H1 (cell line): ENCODE measurements at regions not wholly inside any gene's neighbourhood (a gene's known extent, or its start where the extent isn't known, plus 50 kb on each side); places are given as distances from the start of the nearest gene placed in this dataset.

Source experiments
- ATF2 ChIP-seq: IDR thresholded peaks from 2 replicates; pipeline ENCODE4 v1.6.1; 2012; ENCODE audit warnings: low read length, inconsistent platforms
- BRCA1 ChIP-seq: IDR thresholded peaks from 2 replicates; pipeline ENCODE4 v1.6.1; 2012; ENCODE audit warnings: low read depth, low read length, improper control_type of control experiment
- HDAC2 ChIP-seq, 2 experiments: fragments of 300-600 bp in 1 of 2; sonication (generic) in 1 of 2; IDR thresholded peaks; 2 replicates each; pipeline ENCODE4 v1.6.1; 2011 to 2012; ENCODE audit warnings: low read depth in 2 of 2, low read length in 2 of 2, mild to moderate bottlenecking in 2 of 2, moderate library complexity in 2 of 2, borderline replicate concordance in 1 of 2, inconsistent platforms in 1 of 2
- POLR2A ChIP-seq, 2 experiments: IDR thresholded peaks; 1 replicate in 1 of 2; 2 replicates in 1 of 2; pipeline ENCODE4 v1.6.1; 2011; ENCODE audit warnings: low read depth in 2 of 2, low read length in 2 of 2, mild to moderate bottlenecking in 2 of 2; ENCODE audit errors: control extremely low read depth in 1 of 2
- RFX5 ChIP-seq: IDR thresholded peaks from 2 replicates; pipeline ENCODE4 v1.6.1; 2011; ENCODE audit warnings: low read depth, low read length, improper control_type of control experiment, borderline replicate concordance
- TAF1 ChIP-seq: IDR thresholded peaks from 2 replicates; pipeline ENCODE4 v1.6.1; 2011; ENCODE audit warnings: mild to moderate bottlenecking, low read depth, low read length
- TF ChIP-seq, protein P1 (sequence below): IDR thresholded peaks from 2 replicates; pipeline ENCODE4 v1.6.1; 2011; ENCODE audit warnings: low read depth, mild to moderate bottlenecking, low read length; ENCODE audit not compliant: insufficient read depth
- TF ChIP-seq, protein P2 (sequence below): fragments of 300-600 bp; sonication (generic); IDR thresholded peaks from 2 replicates; pipeline ENCODE4 v1.7.1; 2012; ENCODE audit warnings: low read length, moderate library complexity, mild to moderate bottlenecking, inconsistent platforms; ENCODE audit not compliant: insufficient replicate concordance

- TF ChIP-seq ATF2, result no peak
- TF ChIP-seq TAF1, result no peak
- TF ChIP-seq, protein P1, sequence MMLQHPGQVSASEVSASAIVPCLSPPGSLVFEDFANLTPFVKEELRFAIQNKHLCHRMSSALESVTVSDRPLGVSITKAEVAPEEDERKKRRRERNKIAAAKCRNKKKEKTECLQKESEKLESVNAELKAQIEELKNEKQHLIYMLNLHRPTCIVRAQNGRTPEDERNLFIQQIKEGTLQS, result no peak
- TF ChIP-seq, protein P2, sequence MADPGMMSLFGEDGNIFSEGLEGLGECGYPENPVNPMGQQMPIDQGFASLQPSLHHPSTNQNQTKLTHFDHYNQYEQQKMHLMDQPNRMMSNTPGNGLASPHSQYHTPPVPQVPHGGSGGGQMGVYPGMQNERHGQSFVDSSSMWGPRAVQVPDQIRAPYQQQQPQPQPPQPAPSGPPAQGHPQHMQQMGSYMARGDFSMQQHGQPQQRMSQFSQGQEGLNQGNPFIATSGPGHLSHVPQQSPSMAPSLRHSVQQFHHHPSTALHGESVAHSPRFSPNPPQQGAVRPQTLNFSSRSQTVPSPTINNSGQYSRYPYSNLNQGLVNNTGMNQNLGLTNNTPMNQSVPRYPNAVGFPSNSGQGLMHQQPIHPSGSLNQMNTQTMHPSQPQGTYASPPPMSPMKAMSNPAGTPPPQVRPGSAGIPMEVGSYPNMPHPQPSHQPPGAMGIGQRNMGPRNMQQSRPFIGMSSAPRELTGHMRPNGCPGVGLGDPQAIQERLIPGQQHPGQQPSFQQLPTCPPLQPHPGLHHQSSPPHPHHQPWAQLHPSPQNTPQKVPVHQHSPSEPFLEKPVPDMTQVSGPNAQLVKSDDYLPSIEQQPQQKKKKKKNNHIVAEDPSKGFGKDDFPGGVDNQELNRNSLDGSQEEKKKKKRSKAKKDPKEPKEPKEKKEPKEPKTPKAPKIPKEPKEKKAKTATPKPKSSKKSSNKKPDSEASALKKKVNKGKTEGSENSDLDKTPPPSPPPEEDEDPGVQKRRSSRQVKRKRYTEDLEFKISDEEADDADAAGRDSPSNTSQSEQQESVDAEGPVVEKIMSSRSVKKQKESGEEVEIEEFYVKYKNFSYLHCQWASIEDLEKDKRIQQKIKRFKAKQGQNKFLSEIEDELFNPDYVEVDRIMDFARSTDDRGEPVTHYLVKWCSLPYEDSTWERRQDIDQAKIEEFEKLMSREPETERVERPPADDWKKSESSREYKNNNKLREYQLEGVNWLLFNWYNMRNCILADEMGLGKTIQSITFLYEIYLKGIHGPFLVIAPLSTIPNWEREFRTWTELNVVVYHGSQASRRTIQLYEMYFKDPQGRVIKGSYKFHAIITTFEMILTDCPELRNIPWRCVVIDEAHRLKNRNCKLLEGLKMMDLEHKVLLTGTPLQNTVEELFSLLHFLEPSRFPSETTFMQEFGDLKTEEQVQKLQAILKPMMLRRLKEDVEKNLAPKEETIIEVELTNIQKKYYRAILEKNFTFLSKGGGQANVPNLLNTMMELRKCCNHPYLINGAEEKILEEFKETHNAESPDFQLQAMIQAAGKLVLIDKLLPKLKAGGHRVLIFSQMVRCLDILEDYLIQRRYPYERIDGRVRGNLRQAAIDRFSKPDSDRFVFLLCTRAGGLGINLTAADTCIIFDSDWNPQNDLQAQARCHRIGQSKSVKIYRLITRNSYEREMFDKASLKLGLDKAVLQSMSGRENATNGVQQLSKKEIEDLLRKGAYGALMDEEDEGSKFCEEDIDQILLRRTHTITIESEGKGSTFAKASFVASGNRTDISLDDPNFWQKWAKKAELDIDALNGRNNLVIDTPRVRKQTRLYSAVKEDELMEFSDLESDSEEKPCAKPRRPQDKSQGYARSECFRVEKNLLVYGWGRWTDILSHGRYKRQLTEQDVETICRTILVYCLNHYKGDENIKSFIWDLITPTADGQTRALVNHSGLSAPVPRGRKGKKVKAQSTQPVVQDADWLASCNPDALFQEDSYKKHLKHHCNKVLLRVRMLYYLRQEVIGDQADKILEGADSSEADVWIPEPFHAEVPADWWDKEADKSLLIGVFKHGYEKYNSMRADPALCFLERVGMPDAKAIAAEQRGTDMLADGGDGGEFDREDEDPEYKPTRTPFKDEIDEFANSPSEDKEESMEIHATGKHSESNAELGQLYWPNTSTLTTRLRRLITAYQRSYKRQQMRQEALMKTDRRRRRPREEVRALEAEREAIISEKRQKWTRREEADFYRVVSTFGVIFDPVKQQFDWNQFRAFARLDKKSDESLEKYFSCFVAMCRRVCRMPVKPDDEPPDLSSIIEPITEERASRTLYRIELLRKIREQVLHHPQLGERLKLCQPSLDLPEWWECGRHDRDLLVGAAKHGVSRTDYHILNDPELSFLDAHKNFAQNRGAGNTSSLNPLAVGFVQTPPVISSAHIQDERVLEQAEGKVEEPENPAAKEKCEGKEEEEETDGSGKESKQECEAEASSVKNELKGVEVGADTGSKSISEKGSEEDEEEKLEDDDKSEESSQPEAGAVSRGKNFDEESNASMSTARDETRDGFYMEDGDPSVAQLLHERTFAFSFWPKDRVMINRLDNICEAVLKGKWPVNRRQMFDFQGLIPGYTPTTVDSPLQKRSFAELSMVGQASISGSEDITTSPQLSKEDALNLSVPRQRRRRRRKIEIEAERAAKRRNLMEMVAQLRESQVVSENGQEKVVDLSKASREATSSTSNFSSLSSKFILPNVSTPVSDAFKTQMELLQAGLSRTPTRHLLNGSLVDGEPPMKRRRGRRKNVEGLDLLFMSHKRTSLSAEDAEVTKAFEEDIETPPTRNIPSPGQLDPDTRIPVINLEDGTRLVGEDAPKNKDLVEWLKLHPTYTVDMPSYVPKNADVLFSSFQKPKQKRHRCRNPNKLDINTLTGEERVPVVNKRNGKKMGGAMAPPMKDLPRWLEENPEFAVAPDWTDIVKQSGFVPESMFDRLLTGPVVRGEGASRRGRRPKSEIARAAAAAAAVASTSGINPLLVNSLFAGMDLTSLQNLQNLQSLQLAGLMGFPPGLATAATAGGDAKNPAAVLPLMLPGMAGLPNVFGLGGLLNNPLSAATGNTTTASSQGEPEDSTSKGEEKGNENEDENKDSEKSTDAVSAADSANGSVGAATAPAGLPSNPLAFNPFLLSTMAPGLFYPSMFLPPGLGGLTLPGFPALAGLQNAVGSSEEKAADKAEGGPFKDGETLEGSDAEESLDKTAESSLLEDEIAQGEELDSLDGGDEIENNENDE, result no peak
- TF ChIP-seq HDAC2 (IDR thresholded peaks at IDR 0.05; ENCODE audit: borderline replicate concordance in 1 of 2, low read depth in 2 of 2, low read length in 2 of 2), result no peak
- no peak for TF ChIP-seq RFX5
- no peak for TF ChIP-seq POLR2A (IDR thresholded peaks at IDR 0.05; ENCODE audit: control extremely low read depth in 1 of 2, low read depth in 2 of 2, low read length in 2 of 2)
- no peak for TF ChIP-seq BRCA1
Measured at GRCh38 chr11:115036406-115037180, 358.3 kb downstream of the NXPE2 start (continued).
